ENCODE measurements at regions not wholly inside any gene's neighbourhood (a gene's known extent, or its start where the extent isn't known, plus 50 kb on each side); places are given as distances from the start of the nearest gene placed in this dataset.

DNA sequence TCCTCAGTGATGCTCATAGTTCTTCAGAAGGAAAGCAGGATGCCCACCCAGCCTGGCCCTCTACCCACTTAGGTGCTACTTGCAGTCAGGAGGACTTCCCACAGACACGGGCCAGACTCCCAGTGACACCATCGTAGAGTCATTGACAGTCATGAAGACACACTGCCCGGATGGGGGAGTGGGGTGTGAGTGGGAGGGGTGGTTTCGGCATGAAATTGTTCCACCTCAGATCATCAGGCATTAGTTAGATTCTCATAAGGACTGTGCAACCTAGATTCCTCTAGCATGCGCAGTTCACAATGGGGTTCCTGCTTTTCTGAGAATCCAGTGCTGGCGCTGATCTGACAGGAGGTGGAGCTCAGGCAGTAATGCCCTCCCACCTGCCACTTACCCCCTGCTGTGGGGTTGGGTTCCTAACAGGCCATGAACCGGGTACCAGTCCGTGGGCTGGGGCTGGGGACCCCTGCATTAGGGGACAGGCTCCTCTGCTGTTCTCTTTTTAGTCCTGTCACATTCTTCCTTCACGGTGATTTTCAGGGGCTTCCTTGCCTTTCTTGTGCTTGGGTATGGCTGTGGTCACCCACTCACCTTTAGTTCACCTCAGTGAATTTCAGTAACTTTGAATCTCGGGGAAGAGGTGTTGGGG lies 88.2 kb upstream of the ANKRD55 start:
- Histone ChIP-seq H3K27me3 (replicated peaks) (no peaks in the 10 kb centered on the region), H3K4me1 (replicated peaks) (peaks cover 53% of the 10 kb centered on the region), H3K27ac (no peak overlapping the region), H3K36me3 (no peaks in the 10 kb centered on the region), H3K4me3 (no peak overlapping the region), H3K9me3 (replicated peaks) (no peaks in the 10 kb centered on the region)
- no peak for DNase-seq (ENCODE audit: low read depth in 1 of 2, low spot score in 2 of 2)

DNA sequence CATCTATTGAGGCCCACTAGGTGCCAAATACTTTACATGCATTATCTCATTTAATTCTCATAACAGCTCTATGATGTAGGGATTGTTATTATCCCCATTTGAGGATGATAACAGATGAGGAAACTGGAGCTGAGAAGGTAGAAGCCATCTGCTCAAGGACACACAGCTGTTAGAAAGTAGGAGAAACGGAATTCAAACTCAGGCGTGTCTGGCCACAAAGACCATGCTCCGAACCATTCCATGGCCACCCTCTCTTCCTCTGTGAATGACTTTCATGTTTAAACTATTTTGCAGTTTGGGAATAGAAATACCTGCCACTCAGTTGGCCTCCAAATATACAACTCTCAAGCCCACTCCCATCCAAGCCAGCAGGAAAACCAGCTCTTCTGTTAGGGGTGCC lies 87.6 kb upstream of the ANKRD55 start:
- Histone ChIP-seq H3K36me3 (no peaks in the 10 kb centered on the region), H3K4me3 (no peak overlapping the region), H3K27ac (no peak overlapping the region), H3K27me3 (replicated peaks) (no peaks in the 10 kb centered on the region), H3K9me3 (replicated peaks) (no peaks in the 10 kb centered on the region), H3K4me1 (replicated peaks) (peaks cover 58% of the 10 kb centered on the region)
- no peak for DNase-seq (ENCODE audit: low read depth in 1 of 2, low spot score in 2 of 2)

DNA sequence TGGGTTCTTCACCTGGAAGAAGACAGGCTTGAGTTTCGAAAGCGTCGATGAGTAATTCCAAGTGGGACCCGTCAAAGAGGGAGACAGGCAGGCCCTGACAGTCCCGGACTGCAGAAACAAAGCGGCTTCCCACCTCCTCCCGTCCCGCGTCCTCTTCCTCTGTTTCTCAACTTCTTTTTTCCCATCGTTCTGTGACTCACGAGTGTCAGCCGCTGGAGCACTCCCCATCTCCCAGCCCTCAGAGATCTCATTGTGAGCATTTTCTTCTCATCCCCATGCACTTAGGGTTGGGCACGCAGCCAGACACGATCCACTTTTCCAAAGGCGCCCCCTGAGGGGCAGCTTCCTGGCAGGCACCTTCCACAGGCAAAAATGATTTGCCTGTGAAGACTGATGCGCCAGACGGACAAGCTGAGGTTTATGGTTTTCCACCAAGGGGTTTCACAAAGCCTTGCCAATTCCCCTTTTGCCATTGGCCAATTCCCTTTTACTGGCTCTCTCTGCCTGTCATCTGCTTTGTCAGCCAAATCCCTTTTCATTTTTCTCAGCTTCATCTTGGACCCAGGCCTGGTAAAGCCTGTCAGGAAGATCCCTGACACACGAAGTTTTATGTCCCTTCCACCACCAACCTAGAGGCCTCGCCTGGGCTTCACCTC lies 86.5 kb upstream of the ANKRD55 start:
- Histone ChIP-seq H3K9me3 (replicated peaks) (no peaks in the 10 kb centered on the region), H3K4me1 (replicated peaks) (peaks cover 58% of the 10 kb centered on the region), H3K27ac (peak overlapping the region; percentile 92), H3K27me3 (replicated peaks) (no peaks in the 10 kb centered on the region), H3K4me3 (peak overlapping the region; percentile 6; the same call in 1 of the 2 replicates), H3K36me3 (no peaks in the 10 kb centered on the region)
- DNase-seq (ENCODE audit: low read depth in 1 of 2, low spot score in 2 of 2), result peak in 1 of 2 experiments; percentile 62

DNA sequence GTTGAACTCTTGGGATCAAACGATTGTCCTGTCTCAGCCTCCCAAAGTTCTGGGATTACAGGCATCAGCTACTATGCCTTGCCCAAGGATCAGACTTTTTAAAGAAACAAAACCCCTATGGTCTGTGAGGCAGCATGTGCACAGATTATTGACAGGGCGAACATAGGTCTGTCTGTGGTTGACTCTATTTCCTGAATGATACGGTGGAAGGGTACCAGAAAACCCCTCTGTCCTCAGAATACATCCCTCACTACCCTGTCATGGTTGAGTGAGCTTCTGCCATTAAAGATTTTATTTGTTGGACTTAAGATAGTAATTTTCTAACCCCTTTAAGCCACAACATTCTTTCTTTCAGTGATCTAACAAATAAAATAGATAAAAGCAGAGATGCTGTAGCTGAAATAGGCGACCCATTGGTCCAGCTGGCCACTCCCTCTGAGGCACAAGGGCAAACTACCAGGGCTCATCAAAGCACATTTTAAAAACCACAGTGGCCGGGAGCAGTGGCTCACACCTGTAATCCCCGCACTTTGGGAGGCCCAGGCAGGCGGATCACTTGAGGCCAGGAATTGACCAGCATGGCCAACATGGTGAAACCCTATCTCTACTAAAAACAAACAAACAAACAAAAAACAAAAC lies 84.9 kb upstream of the ANKRD55 start:
- no peaks in the 10 kb centered on the region for H3K9me3 ChIP-seq (replicated peaks)
- DNase-seq (ENCODE audit: low read depth in 1 of 2, low spot score in 2 of 2), result peak in 1 of 2 experiments; percentile 89
- H3K4me1 ChIP-seq (replicated peaks), result peaks cover 46% of the 10 kb centered on the region
- H3K4me3 ChIP-seq, result no peak overlapping the region
- peak overlapping the region; percentile 92 for H3K27ac ChIP-seq
- H3K27me3 ChIP-seq (replicated peaks), result no peaks in the 10 kb centered on the region
- H3K36me3 ChIP-seq, result no peaks in the 10 kb centered on the region

DNA sequence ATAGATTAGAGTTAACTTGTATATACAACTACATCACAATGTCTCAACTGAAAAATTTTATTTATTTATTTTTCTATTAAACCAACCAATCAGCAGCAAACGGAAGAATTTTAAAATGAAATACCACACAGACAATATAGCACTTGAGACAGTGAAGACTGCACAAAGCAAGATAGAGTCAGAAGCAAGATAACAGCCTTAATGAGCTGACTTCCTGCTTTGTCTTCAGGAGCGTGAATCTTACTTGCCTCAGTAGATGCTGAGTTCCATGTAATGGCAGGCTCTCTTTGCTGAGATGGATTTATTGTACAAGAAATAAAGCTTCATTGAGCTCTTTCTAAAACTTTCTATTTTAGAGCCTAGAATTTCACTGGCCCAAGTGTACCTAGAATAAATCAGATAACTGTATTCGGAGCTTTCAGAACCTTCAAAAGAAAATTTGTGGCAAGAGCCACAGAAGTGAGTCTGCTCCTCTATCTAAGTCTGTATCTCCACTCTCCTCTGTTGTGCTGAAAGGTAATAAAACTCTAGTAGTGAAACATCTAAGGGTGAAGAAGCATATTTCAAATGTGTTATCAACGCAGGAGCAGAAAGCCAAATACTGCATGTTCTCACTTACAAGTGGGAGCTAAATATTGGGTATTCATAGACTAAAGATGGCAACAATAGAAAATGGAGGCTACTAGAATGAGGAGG lies 83.3 kb upstream of the ANKRD55 start:
- no peak for DNase-seq (ENCODE audit: low read depth in 1 of 2, low spot score in 2 of 2)
- Histone ChIP-seq H3K36me3 (no peaks in the 10 kb centered on the region), H3K9me3 (replicated peaks) (no peaks in the 10 kb centered on the region), H3K4me3 (no peak overlapping the region), H3K4me1 (replicated peaks) (peaks cover 46% of the 10 kb centered on the region), H3K27me3 (replicated peaks) (no peaks in the 10 kb centered on the region), H3K27ac (no peak overlapping the region)

DNA sequence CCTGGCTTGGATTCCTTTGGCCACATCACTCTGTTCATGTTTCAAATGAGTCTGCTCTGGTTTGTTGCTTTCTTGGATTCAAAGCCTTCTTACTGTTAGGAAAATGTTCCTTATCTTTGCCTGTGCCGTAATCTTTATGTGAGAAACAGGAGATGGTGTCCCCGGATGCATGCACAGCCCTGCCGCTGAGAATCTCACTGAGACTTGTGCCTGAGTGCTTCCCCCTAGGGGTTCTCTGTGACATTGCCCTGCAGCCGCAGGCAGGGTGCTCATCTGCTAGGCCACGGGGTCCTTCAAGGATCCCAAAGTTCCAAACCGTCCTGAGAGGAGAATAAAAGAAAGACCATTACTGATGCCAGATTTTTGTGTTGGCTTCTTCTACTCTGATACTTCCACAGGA lies 81.4 kb upstream of the ANKRD55 start:
- no peak for DNase-seq (ENCODE audit: low read depth in 1 of 2, low spot score in 2 of 2)
- no peak overlapping the region for H3K4me3 ChIP-seq
- no peaks in the 10 kb centered on the region for H3K27me3 ChIP-seq (replicated peaks)
- H3K9me3 ChIP-seq (replicated peaks), result no peaks in the 10 kb centered on the region
- no peak overlapping the region for H3K27ac ChIP-seq
- no peaks in the 10 kb centered on the region for H3K36me3 ChIP-seq
- peaks cover 34% of the 10 kb centered on the region for H3K4me1 ChIP-seq (replicated peaks)

DNA sequence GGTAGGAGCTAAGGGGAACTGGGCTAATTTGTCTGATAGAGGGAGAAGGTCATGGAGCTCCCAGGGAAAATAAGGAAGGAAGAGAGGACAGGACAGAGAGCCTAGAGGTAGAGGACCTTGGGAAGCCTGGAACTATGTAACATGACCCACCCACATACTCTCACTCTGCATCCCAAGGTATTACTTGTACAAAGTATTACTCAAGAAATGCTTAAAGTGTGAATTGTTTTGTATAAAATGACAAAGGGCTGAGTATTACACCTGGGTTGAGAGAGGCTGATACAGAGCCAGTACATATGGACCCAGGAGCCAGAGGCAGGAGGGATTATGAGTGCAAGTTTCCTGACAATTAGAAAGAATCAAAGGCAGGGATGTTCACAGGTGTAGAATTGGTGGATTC lies 80.5 kb upstream of the ANKRD55 start:
- no peaks in the 10 kb centered on the region for H3K9me3 ChIP-seq (replicated peaks)
- H3K27me3 ChIP-seq (replicated peaks), result no peaks in the 10 kb centered on the region
- H3K36me3 ChIP-seq, result no peaks in the 10 kb centered on the region
- H3K4me3 ChIP-seq, result no peak overlapping the region
- no peak overlapping the region for H3K27ac ChIP-seq
- DNase-seq (ENCODE audit: low read depth in 1 of 2, low spot score in 2 of 2), result no peak
- peaks cover 30% of the 10 kb centered on the region for H3K4me1 ChIP-seq (replicated peaks)

DNA sequence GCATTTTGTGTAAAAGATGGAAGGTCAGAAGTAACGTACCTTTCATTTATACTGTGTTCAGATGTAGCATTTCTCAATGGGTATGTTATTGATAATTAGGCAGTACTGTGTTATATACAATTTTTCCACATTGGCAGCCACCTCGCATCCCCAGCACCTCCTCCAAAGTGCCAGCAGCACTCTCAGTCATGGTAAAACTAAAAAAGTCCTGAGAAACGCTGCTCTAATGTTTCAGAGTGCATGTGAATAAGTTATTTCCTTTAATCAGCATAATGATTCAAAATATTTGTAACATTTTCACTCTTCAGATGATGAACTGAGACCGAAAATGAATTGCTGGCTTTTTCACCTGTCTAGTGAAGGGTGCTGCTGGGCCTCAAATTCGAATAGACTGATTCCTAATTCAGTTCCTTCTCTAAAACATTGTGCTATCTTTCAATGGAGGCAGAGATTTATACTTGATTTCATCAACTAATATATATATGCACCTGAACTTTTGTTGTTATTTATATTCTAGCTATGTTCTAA lies 79.9 kb upstream of the ANKRD55 start:
- Histone ChIP-seq H3K27ac (no peak overlapping the region), H3K4me3 (no peak overlapping the region), H3K27me3 (replicated peaks) (no peaks in the 10 kb centered on the region), H3K9me3 (replicated peaks) (no peaks in the 10 kb centered on the region), H3K36me3 (no peaks in the 10 kb centered on the region), H3K4me1 (replicated peaks) (peaks cover 26% of the 10 kb centered on the region)
- no peak for DNase-seq (ENCODE audit: low read depth in 1 of 2, low spot score in 2 of 2)

DNA sequence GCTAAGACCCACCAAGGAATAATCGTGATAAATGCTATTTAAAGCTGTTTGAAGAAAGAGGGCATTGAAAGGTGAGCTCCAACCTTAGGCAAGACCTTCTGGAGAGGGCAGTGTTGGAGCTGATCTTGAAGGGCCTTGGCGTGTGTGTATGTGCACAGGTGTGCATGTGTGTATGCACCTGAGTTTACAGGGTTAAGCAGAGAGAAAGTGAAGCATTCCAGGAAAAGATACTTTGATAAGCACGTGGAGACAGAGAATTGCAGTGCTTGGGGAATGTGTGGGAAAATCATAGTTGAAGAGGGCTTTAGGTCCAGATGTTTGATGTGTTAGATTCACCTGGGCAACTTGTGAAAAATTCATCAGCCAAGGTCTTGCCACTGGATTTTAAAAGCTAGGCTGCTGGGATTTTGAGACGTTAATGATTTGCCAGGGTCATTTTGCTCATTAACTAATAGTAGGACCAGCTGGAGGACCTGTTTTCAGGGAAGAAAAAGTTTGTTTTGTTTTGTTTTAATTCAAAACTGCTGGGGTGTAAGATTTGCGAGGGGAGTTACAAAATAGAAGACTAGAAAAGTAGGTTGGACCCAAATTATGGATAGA lies 78.3 kb upstream of the ANKRD55 start:
- Histone ChIP-seq H3K4me3 (no peak overlapping the region), H3K27ac (no peak overlapping the region), H3K9me3 (replicated peaks) (0 out of 2 replicates have a peak, but pooled peaks cover 3% of the 10 kb centered on the region), H3K4me1 (replicated peaks) (peaks cover 11% of the 10 kb centered on the region), H3K36me3 (no peaks in the 10 kb centered on the region), H3K27me3 (replicated peaks) (no peaks in the 10 kb centered on the region)
- DNase-seq (ENCODE audit: low read depth in 1 of 2, low spot score in 2 of 2), result no peak

DNA sequence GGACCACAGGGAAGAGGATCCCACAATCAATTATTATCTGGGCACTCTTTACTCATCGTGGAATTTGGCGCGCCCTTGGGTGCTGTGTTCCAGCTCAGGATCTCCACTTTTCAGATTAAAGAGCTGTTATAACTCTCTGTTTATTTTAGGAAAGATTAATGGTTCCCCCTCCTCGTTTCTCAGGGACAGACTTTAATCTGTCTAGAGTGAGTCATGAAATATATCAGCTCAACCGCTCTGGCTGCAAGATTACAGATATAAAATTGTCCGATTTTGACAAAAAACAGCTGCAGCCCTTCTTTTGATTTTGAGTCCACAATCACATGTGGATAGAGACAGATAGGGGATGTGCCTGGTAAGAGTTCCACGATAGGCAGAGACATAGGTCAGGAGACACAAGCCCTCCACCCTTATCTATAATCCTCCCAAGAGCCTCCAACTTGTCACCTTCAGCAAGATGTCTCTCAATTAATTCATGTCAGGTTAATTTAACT lies 77.6 kb upstream of the ANKRD55 start:
- no peak for DNase-seq (ENCODE audit: low read depth in 1 of 2, low spot score in 2 of 2)
- H3K27me3 ChIP-seq (replicated peaks), result no peaks in the 10 kb centered on the region
- 0 out of 2 replicates have a peak, but pooled peaks cover 3% of the 10 kb centered on the region for H3K9me3 ChIP-seq (replicated peaks)
- H3K4me3 ChIP-seq, result no peak overlapping the region
- H3K27ac ChIP-seq, result no peak overlapping the region
- peaks cover 6% of the 10 kb centered on the region; the same call in 1 of the 2 replicates for H3K4me1 ChIP-seq (replicated peaks)
- H3K36me3 ChIP-seq, result no peaks in the 10 kb centered on the region

DNA sequence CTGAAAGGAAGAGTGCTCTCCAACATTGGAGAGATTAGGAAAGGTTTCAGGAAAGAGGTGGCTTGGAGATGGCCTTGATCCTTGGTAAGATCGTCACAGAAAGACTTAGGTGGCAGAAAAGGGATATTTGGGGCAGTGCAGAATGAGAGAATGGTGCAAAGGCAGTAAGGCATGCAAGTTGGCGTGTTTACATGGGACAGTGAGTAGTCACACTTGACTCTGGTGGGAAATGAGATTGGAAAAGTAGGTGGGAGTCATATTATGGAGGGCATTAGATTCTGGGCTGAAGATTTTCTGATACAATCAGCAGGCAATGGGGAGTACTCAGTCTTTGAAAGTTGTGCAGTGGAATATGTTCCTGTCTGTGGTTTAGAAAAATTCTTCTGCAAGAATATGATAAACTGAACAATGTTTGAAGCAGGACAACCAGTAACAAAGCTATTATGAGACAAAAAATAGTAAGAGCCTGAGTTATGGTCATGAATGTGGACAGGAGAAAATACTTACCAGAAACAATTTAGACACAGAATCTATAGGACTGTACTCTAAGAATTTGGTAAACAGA lies 76.2 kb upstream of the ANKRD55 start:
- no peak for DNase-seq (ENCODE audit: low read depth in 1 of 2, low spot score in 2 of 2)
- Histone ChIP-seq H3K27ac (no peak overlapping the region), H3K4me3 (no peak overlapping the region)

DNA sequence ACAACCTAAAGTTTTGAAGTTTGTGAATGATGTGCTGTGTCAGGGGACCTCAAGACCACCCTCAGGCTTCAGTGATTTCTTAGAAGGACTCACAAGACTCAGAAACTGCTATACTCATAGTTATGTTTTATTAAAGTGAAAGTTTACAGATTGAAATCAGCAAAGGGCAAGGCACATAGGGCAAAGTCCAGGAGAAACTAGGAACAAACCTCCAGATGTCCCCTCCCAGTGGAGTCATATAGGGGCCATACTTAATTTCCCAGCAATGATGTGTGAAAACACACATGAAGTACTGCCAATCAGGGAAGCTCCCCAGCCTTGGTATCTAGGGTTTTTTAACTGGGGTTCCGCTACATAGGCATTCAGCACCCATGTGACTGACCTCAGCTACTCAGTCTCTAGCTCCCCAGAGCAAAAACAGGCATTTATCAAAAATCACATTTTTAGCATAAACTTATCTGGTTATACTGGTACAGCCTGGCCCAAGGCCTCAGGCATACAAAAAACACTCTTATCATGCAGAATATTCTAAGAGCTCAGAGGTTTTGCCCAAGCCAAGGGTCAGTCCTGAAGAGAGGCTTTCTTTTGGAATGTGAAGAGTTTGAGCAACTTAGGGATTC lies 74.7 kb upstream of the ANKRD55 start:
- H3K4me1 ChIP-seq (replicated peaks), result peaks cover 14% of the 10 kb centered on the region
- no peak for DNase-seq (ENCODE audit: low read depth in 1 of 2, low spot score in 2 of 2)
- H3K4me3 ChIP-seq, result no peak overlapping the region
- H3K36me3 ChIP-seq, result no peaks in the 10 kb centered on the region
- H3K27me3 ChIP-seq (replicated peaks), result no peaks in the 10 kb centered on the region
- H3K9me3 ChIP-seq (replicated peaks), result 0 out of 2 replicates have a peak, but pooled peaks cover 3% of the 10 kb centered on the region
- H3K27ac ChIP-seq, result no peak overlapping the region

More for the DNA sequence above, 76.2 kb upstream of the ANKRD55 start:
- H3K4me1 ChIP-seq (replicated peaks), result 0 out of 2 replicates have a peak, but pooled peaks cover 6% of the 10 kb centered on the region
- no peaks in the 10 kb centered on the region for H3K27me3 ChIP-seq (replicated peaks)
- H3K9me3 ChIP-seq (replicated peaks), result 0 out of 2 replicates have a peak, but pooled peaks cover 3% of the 10 kb centered on the region
- no peaks in the 10 kb centered on the region for H3K36me3 ChIP-seq
